Neural cell (in vitro differentiated cells): ENCODE measurements at regions not wholly inside any gene's neighbourhood (a gene's known extent, or its start where the extent isn't known, plus 50 kb on each side); places are given as distances from the start of the nearest gene placed in this dataset.

Experiments
- H2AFZ ChIP-seq: fragments of 200-600, 300-800 bp; sonication (generic), shearing (Covaris generic); 2 replicates; pipeline ENCODE4 v1.6.0; 2014; ENCODE audit warnings: low read depth, mild to moderate bottlenecking, antibody characterized with exemption, low read length, moderate library complexity
- H3F3A ChIP-seq: fragments of 200-600 bp; shearing (Covaris generic); 2 replicates; pipeline ENCODE4 v1.6.1; 2016; ENCODE audit warnings: mild to moderate bottlenecking, moderate library complexity, mixed read lengths, antibody characterized with exemption, low read length; ENCODE audit not compliant: insufficient read depth, poor library complexity, severe bottlenecking
- H3K27ac ChIP-seq: fragments of 200-600, 300-800 bp; sonication (generic), shearing (Covaris generic); 2 replicates; pipeline ENCODE4 v1.5.1; 2014; ENCODE audit warnings: mild to moderate bottlenecking, low read length, moderate library complexity
- H3K27me3 ChIP-seq: fragments of 300-800, 200-600 bp; sonication (generic), shearing (Covaris generic); 2 replicates; pipeline ENCODE4 v1.6.0; 2014; ENCODE audit warnings: mild to moderate bottlenecking, low read depth, low read length, moderate library complexity; ENCODE audit not compliant: insufficient read depth
- H3K36me3 ChIP-seq: fragments of 300-800, 200-600 bp; sonication (generic), shearing (Covaris generic); 2 replicates; pipeline ENCODE4 v1.5.1; 2014; ENCODE audit warnings: mild to moderate bottlenecking, antibody characterized with exemption, low read length, moderate library complexity; ENCODE audit not compliant: insufficient read depth
- H3K4me2 ChIP-seq: fragments of 300-800, 200-600 bp; sonication (generic), shearing (Covaris generic); 2 replicates; pipeline ENCODE4 v1.6.0; 2014; ENCODE audit warnings: mild to moderate bottlenecking, low read length
- H3K4me3 ChIP-seq: fragments of 300-800, 200-600 bp; sonication (generic), shearing (Covaris generic); 2 replicates; pipeline ENCODE4 v1.5.1; 2014; ENCODE audit warnings: mild to moderate bottlenecking, low read length, moderate library complexity
- H3K79me2 ChIP-seq: fragments of 200-600 bp; shearing (Covaris generic); replicated peaks from 2 replicates; pipeline ENCODE4 v1.6.0; 2014; ENCODE audit warnings: mild to moderate bottlenecking, low read length, moderate library complexity; ENCODE audit not compliant: insufficient read depth
- H3K9ac ChIP-seq: fragments of 300-800, 200-600 bp; sonication (generic), shearing (Covaris generic); 2 replicates; pipeline ENCODE4 v1.6.1; 2016; ENCODE audit warnings: mild to moderate bottlenecking, low read length, mixed read lengths
- H3K9me2 ChIP-seq: fragments of 200-600 bp; shearing (Covaris generic); 2 replicates; pipeline ENCODE4 v1.6.1; 2016; ENCODE audit warnings: mild to moderate bottlenecking, low read length, mixed read lengths; ENCODE audit not compliant: insufficient read depth
- H3K9me3 ChIP-seq: fragments of 200-600, 300-800 bp; sonication (generic), shearing (Covaris generic); 2 replicates; pipeline ENCODE4 v1.6.1; 2016; ENCODE audit warnings: mild to moderate bottlenecking, mixed run types, low read length, moderate library complexity, mixed read lengths
- H4K20me1 ChIP-seq: fragments of 200-600 bp; shearing (Covaris generic); 2 replicates; pipeline ENCODE4 v1.6.1; 2016; ENCODE audit warnings: mild to moderate bottlenecking, mixed run types; ENCODE audit not compliant: insufficient read depth
- EP300 ChIP-seq: fragments of 450-650 bp; conservative IDR thresholded peaks from 2 replicates; pipeline ENCODE4 v1.6.1; 2014; ENCODE audit warnings: antibody characterized with exemption, mild to moderate bottlenecking, moderate library complexity; ENCODE audit not compliant: poor library complexity, severe bottlenecking
- EZH2 ChIP-seq: fragments of 200-600, 300-800 bp; shearing (Covaris generic), sonication (generic); IDR thresholded peaks from 2 replicates; pipeline ENCODE4 v1.6.1; 2014; ENCODE audit warnings: antibody characterized with exemption, low read length, borderline replicate concordance, mild to moderate bottlenecking; ENCODE audit not compliant: insufficient read depth, poor library complexity, severe bottlenecking
- MXI1 ChIP-seq: fragments of 450-650 bp; conservative IDR thresholded peaks from 2 replicates; pipeline ENCODE4 v1.6.1; 2014; ENCODE audit warnings: antibody characterized with exemption, mild to moderate bottlenecking; ENCODE audit not compliant: poor library complexity, severe bottlenecking
- POLR2AphosphoS5 ChIP-seq: IDR thresholded peaks from 2 replicates; pipeline ENCODE4 v1.6.1; 2012
- RAD21 ChIP-seq: fragments of 450-650 bp; conservative IDR thresholded peaks from 2 replicates; pipeline ENCODE4 v1.6.1; 2014; ENCODE audit warnings: antibody characterized with exemption, mild to moderate bottlenecking, moderate library complexity
- SMC3 ChIP-seq: fragments of 450-650 bp; conservative IDR thresholded peaks from 2 replicates; pipeline ENCODE4 v1.6.1; 2014; ENCODE audit warnings: antibody characterized with exemption, mild to moderate bottlenecking, moderate library complexity; ENCODE audit not compliant: poor library complexity
- TAF1 ChIP-seq: IDR thresholded peaks from 2 replicates; pipeline ENCODE4 v1.6.1; 2012; ENCODE audit warnings: low read depth
- TF ChIP-seq, protein P1 (sequence below): fragments of 450-650 bp; IDR thresholded peaks from 2 replicates; pipeline ENCODE4 v1.5.1; 2014; ENCODE audit warnings: antibody characterized with exemption, mild to moderate bottlenecking, moderate library complexity; ENCODE audit not compliant: poor library complexity, severe bottlenecking
- TF ChIP-seq, protein P2 (sequence below): IDR thresholded peaks from 2 replicates; pipeline ENCODE4 v1.6.1; 2012; ENCODE audit warnings: borderline replicate concordance

- Histone ChIP-seq H3K9me2 (no peaks in the 10 kb centered on the region), H3F3A (no peaks in the 10 kb centered on the region), H3K79me2 (no peaks in the 10 kb centered on the region), H3K9ac (no peak overlapping the region), H4K20me1 (no peaks in the 10 kb centered on the region), H3K27ac (no peak overlapping the region), H3K27me3 (no peaks in the 10 kb centered on the region), H2AFZ (no peak overlapping the region), H3K9me3 (no peaks in the 10 kb centered on the region), H3K36me3 (no peaks in the 10 kb centered on the region), H3K4me3 (no peak overlapping the region), H3K4me2 (no peak overlapping the region)
- TF ChIP-seq TAF1: no peak
- TF ChIP-seq, protein P1, sequence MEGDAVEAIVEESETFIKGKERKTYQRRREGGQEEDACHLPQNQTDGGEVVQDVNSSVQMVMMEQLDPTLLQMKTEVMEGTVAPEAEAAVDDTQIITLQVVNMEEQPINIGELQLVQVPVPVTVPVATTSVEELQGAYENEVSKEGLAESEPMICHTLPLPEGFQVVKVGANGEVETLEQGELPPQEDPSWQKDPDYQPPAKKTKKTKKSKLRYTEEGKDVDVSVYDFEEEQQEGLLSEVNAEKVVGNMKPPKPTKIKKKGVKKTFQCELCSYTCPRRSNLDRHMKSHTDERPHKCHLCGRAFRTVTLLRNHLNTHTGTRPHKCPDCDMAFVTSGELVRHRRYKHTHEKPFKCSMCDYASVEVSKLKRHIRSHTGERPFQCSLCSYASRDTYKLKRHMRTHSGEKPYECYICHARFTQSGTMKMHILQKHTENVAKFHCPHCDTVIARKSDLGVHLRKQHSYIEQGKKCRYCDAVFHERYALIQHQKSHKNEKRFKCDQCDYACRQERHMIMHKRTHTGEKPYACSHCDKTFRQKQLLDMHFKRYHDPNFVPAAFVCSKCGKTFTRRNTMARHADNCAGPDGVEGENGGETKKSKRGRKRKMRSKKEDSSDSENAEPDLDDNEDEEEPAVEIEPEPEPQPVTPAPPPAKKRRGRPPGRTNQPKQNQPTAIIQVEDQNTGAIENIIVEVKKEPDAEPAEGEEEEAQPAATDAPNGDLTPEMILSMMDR: no peak
- no peak for TF ChIP-seq RAD21
- TF ChIP-seq EP300: no peak
- no peak for TF ChIP-seq SMC3
- TF ChIP-seq, protein P2, sequence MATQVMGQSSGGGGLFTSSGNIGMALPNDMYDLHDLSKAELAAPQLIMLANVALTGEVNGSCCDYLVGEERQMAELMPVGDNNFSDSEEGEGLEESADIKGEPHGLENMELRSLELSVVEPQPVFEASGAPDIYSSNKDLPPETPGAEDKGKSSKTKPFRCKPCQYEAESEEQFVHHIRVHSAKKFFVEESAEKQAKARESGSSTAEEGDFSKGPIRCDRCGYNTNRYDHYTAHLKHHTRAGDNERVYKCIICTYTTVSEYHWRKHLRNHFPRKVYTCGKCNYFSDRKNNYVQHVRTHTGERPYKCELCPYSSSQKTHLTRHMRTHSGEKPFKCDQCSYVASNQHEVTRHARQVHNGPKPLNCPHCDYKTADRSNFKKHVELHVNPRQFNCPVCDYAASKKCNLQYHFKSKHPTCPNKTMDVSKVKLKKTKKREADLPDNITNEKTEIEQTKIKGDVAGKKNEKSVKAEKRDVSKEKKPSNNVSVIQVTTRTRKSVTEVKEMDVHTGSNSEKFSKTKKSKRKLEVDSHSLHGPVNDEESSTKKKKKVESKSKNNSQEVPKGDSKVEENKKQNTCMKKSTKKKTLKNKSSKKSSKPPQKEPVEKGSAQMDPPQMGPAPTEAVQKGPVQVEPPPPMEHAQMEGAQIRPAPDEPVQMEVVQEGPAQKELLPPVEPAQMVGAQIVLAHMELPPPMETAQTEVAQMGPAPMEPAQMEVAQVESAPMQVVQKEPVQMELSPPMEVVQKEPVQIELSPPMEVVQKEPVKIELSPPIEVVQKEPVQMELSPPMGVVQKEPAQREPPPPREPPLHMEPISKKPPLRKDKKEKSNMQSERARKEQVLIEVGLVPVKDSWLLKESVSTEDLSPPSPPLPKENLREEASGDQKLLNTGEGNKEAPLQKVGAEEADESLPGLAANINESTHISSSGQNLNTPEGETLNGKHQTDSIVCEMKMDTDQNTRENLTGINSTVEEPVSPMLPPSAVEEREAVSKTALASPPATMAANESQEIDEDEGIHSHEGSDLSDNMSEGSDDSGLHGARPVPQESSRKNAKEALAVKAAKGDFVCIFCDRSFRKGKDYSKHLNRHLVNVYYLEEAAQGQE: no peak
- TF ChIP-seq POLR2AphosphoS5: no peak
- no peak for TF ChIP-seq MXI1
- TF ChIP-seq EZH2: no peak
These were observed 714.1 kb downstream of the CBLN4 start for GRCh38 chr20:55291261-55291660.

- H3K36me3 ChIP-seq: no peaks in the 10 kb centered on the region
- H3K79me2 ChIP-seq: no peaks in the 10 kb centered on the region
- H3F3A ChIP-seq: no peaks in the 10 kb centered on the region
- no peak overlapping the region for H3K4me3 ChIP-seq
- no peaks in the 10 kb centered on the region for H3K9me3 ChIP-seq
- H3K27ac ChIP-seq: no peak overlapping the region
- no peak overlapping the region for H3K4me2 ChIP-seq
- no peaks in the 10 kb centered on the region for H3K9me2 ChIP-seq
- no peak overlapping the region for H3K9ac ChIP-seq
- H4K20me1 ChIP-seq: no peaks in the 10 kb centered on the region
- no peaks in the 10 kb centered on the region for H3K27me3 ChIP-seq
- TF ChIP-seq, protein P1: no peak
- TF ChIP-seq RAD21: no peak
- no peak for TF ChIP-seq EP300
- TF ChIP-seq, protein P2: no peak
- no peak for TF ChIP-seq TAF1
- no peak for TF ChIP-seq MXI1
- TF ChIP-seq POLR2AphosphoS5: no peak
- TF ChIP-seq SMC3: no peak
- TF ChIP-seq EZH2: no peak
- H2AFZ ChIP-seq: no peak overlapping the region
These were observed 721.4 kb downstream of the CBLN4 start for GRCh38 chr20:55283889-55284288.
